Inferior parietal cortex (tissue), 1 donor: ENCODE measurements at regions not wholly inside any gene's neighbourhood (a gene's known extent, or its start where the extent isn't known, plus 50 kb on each side); places are given as distances from the start of the nearest gene placed in this dataset.

Experiments used
- DNase-seq: peaks from one replicate; pipeline ENCODE4 v3.0.0-alpha.2; 2016; ENCODE audit errors: extremely low spot score

DNA sequence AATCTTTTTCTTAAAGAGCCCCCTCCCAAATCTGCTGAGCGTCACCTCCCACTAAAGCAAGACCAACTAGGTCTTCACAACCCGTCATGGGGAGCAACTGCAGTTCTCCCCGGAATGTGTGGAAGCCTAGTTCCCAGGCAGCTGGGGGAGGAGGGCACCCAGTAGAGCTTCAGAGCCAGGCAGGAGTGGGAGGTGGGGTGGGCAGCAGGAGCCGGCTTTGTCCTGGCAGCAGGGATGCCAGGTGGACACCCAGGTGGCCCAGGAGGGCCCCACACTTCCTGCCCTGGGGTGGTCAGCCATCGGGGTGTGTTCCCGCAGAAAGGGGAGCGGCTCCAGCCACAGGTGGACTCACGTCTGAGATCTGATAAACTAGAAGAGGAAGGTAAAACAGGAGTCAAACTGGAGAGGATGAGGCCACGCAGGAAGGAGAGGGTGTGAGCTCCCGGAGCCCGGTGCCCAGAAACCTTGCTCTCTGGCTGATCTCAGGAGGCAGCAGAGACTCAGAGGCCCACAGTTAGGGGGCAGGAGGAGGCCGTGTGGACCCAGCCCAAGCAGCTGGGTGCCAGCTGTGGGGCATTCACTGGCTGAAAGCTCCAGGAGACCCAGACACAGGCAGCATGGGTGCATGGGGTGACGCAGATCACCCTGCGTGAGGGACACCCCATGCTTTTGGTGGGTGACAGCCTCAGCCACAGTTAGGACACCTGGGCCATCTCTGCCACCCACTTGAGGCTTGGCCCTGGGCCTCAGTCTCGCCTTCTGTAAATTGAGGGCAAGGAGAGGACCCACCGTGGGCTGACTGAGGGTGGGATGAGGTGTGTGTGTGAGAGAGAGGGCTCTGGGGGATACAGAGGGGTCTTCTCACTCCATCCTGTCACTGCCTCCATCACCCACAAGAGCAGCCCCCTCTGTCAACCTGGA is 260.8 kb upstream of the TNRC6C start:
- no peak for DNase-seq

DNA sequence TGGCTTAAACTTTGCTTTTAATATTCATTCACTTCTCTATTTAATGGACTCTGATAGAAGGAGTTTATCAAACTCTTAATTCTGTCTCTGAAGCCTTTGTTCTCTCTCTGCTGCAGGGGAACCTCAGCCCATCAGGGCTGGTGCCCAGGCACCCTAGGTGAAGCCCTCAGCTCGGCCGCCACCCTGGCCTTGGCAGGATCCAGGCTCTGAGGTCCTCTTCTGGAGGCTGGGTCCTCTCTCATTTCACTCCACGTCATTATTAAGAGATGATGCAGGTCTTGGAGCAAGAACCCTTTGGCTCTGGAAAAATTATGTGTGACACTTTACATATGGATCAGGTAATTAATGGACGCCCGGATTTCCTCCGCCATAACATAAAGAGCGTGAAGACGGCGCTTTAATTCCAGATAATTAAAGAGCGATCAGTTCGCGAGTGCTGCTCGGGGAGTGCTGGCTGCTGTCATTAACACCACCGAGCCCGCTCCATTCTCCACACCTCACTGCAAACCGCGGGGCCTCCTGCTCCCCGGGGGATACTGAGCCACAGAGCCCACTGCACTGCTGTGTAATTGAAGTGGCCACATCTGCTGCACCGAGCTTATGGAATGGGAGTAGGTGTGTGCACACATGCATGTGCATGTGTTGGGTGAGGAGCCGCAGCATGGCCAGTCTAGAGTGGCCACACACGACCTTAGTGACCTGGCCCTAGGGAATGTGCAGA is 259.4 kb upstream of the TNRC6C start:
- no peak for DNase-seq

GRCh38 chr17:77700165-77700881 is 258.2 kb upstream of the TNRC6C start:
- no peak for DNase-seq

DNA sequence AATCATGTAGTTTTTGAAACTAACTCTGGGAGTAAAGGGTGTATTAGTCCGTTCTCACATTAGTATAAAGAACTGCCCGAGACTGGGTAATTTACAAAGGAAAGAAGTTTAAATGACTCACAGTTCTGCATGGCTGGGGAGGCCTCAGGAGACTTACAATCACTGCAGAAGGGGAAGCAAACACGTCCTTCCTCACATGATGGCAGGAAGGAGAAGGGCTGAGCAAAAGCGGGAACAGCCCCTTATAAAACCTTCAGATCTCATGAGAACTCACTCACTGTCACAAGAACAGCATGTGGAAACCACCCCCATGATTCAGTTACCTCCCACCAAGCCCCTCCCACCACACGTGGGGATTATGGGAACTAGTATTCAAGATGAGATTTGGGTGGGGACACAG is 256.5 kb upstream of the TNRC6C start:
- no peak for DNase-seq

DNA sequence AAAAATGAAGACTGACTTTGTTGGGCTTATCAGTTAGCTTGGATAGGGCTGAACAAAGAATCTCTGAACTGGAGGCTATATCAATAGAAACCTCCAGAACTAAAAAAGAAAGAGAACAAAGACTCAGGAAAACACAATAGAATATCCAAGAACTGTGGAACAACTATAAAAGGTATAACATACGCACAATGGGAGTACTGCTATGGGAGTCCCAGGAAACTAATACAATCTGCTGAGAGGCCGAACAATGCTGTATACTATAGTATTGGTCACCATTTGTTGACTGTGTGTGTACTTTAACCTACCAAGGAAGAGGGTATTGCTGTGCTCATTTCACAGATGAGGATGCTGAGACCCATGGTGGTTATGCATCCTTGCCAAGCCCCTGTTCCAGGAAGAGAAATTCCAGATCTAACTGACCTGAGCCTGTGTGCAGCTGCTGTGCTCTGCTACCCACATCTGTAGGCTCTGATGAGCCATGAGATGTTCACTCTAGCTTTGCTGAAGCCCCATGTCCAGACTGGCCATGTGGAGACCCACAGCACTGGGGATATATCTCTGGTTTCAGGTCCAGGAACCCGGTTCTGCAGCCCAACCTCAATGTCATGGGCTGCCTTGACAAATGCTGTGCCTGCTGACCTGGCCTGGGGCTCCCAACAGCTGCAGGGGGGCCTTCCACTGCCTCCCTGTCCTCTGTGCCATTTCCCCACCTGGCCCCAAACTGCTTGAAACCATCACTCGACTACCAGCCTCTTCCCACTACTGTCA is 254.3 kb upstream of the TNRC6C start:
- DNase-seq, result no peak

DNA sequence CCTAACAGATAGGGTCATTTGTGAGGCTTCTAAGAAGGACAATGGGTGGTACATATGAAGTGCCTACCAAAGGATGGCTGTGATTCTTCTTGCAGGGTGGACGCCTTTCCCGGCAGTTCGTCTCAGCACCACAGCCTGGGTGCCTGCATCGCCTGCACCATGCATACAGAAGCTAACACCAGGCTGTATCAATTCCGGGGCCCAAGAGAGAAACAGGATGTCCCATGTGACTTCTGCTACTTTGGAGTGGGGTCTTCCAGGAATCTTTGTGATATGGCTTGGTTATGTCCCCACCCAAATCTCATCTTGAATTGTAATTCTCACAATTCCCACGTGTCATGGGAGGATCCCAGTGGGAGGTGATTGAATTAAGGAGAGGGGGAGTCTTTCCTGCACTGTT is 251.6 kb upstream of the TNRC6C start:
- no peak for DNase-seq

- DNase-seq, result no peak
Observed at GRCh38 chr17:77707546-77707945, 251.0 kb upstream of the TNRC6C start.

GRCh38 chr17:77708049-77708448 is 250.5 kb upstream of the TNRC6C start:
- DNase-seq, result no peak

- no peak for DNase-seq
Observed at GRCh38 chr17:77708936-77709335, 249.6 kb upstream of the TNRC6C start.

DNA sequence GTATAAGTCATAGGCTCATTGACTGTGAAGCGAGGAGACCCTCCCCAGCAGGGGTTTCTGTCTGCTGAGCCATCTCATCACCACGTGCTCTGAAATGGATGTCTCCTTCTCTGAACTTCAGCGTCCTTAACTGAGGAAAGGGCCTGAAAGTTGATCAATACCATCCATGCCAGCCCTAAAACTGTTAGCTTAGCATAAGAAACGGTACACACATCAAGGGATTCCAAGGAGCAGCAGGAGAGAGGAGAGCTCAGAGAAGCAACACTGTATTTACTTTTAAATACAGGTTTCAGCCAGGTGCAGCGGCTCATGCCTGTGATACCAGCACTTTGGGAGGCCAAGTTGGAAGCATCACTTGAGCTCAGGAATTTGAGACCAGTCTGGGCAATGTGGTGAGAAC is 248.9 kb upstream of the TNRC6C start:
- no peak for DNase-seq

DNA sequence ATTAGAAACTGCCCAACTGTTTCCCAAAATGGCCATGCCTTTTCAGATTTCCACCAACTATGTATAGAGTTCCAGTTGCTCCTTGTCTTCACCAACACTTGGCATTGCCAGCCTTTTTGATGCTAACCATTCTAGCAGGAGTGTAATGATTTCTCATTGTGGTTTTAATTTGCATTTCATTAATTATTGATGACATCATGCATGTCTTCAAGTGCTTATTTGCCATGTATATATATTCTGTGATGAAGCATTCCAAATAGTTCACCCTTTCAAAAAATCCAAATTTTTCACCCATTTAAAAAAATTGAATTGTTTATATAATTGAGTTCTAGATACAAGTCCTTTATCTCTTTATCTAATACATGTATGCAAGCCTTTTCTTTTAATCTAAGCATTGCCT is 245.9 kb upstream of the TNRC6C start:
- DNase-seq, result no peak

DNA sequence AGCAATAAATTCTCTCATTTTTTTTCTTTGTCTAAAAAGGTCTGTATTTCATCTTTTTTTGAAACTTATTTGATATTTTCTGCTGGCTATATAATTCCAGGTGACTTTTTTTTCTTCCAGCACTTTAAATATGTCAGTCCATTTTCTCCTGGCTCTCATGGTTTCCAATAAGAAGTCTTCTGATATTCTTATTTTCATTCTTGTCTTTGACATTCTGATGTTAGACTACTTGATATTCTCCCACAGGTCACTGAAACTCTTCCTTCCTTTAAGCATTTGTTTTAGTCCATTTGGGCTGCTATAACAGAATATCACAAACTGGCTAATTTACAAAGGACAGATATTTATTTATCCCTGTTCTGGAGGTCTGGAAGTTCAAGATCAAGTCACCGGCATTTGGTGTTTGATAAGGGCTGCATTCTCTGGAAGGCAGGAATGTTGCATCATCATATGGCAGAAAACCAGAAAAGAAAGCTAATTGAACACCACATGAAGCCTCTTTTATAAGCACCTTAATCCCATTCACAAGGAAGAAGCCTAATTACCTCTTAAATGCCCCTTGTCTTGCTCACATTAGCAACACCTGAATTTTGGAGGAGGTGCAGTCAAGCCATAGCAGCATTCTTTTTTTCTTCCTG is 242.1 kb upstream of the TNRC6C start:
- no peak for DNase-seq

- no peak for DNase-seq
Observed at GRCh38 chr17:77717941-77718668, 240.4 kb upstream of the TNRC6C start.

GRCh38 chr17:77718669-77718961 is 239.9 kb upstream of the TNRC6C start:
- no peak for DNase-seq

DNA sequence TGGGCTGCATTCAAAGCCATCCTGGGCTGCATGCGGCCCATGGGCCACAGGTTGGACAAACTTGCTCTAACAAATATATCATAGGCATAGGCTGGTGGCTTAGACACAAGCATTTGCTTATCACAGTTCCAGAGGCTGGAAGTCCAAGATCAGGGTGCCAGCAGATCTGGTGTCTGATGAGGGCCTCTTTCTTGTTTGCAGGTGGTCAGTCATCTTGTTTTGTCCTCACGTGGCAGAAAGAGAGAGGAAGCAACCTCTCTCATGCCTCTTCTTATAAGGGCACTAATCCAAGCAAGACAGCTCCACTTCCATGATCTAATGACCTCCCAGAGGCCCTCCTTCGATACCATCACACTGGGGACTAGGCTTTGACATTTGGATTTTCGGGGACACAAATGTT is 238.7 kb upstream of the TNRC6C start:
- DNase-seq, result no peak

- DNase-seq, result no peak
Observed at GRCh38 chr17:77720946-77721845, 237.3 kb upstream of the TNRC6C start.

DNA sequence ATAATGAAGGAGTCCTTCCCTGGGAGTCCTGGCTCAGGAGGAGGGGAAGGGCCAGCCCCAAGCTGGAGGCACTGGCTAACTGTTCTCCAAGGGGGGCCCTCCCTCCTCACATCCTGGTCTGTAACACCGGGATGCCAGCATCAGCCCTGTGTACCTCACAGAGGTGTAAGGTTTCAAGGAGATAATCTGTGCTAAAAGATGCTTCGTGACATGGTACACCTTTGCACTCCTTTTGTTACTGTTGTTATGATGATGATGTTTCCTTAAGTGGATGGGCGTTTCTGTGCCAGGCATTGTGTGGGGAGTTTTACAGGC is 236.7 kb upstream of the TNRC6C start:
- no peak for DNase-seq

- no peak for DNase-seq
Observed at GRCh38 chr17:77722366-77722765, 236.1 kb upstream of the TNRC6C start.

DNA sequence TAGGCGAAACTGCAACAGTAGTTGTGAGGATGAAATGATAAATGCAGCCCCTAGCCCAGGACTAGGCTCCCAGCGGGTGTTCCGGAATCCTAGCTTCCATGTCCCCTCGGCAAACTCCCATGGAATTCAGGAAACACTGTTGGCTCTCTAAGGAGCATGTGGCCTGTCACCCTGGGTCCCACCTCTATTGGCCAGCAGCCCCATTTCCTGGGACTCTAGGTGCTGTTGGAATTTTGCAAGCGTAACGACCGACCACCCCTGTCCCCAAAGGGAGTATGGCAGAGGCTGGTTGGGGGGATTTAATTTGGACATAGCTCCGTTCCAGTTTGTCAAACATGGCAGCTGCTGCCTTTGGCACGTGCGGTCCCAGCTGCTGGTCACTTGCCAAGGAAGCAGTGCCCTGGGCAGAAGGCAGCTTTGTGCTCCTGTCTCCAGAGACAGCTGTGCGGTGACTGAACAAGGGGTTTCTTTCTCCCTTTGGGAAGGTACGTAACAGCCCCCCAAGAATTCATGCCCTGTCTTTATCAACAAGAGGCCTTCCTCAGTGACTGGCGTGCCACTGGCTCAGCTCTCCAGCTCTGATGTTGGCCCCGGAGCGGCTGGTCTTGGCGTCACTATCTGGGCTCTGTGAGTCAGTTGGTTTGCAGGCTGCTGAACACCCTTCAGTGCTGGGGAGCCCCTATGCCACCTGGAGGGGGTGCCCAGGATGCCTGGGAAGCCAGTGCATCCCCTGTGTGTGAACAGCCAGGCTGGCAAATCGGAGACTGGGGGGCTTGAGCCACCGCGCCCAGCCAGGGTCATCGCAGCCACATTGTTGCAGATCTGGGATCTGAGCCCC is 235.2 kb upstream of the TNRC6C start:
- no peak for DNase-seq
